Mucosa of rectum (tissue), 2 donors: ENCODE measurements at regions not wholly inside any gene's neighbourhood (a gene's known extent, or its start where the extent isn't known, plus 50 kb on each side); places are given as distances from the start of the nearest gene placed in this dataset.

Source experiments
- H3K27ac ChIP-seq, 2 donors: one replicate each; pipeline ENCODE4 v1.7.0; 2013; ENCODE audit warnings: inconsistent platforms in 2 of 2, low read depth in 2 of 2, low read length in 2 of 2
- H3K27me3 ChIP-seq, 2 donors: one replicate each; pipeline ENCODE4 v1.7.0; 2013; ENCODE audit warnings: low read length in 2 of 2; ENCODE audit not compliant: control insufficient read depth in 2 of 2, insufficient read depth in 2 of 2
- H3K36me3 ChIP-seq, 2 donors: one replicate each; pipeline ENCODE4 v1.7.0; 2013; ENCODE audit warnings: low read length in 2 of 2; ENCODE audit not compliant: control insufficient read depth in 2 of 2, insufficient read depth in 2 of 2
- H3K4me1 ChIP-seq, 2 donors: one replicate each; pipeline ENCODE4 v1.7.0; 2013; ENCODE audit warnings: low read length in 2 of 2, mild to moderate bottlenecking in 1 of 2; ENCODE audit not compliant: control insufficient read depth in 2 of 2, insufficient read depth in 2 of 2
- H3K4me3 ChIP-seq, 2 donors: one replicate each; pipeline ENCODE4 v1.7.0; 2013; ENCODE audit warnings: low read length in 2 of 2
- H3K9ac ChIP-seq, 2 donors: one replicate each; pipeline ENCODE4 v1.7.0; 2013; ENCODE audit warnings: low read length in 2 of 2, low read depth in 1 of 2, mild to moderate bottlenecking in 1 of 2
- H3K9me3 ChIP-seq, 2 donors: one replicate each; pipeline ENCODE4 v1.7.0; 2013; ENCODE audit warnings: low read length in 2 of 2; ENCODE audit not compliant: control insufficient read depth in 2 of 2
- donor health status: healthy.
- donor health status: Normal muscosa, but diverticular disease.

DNA sequence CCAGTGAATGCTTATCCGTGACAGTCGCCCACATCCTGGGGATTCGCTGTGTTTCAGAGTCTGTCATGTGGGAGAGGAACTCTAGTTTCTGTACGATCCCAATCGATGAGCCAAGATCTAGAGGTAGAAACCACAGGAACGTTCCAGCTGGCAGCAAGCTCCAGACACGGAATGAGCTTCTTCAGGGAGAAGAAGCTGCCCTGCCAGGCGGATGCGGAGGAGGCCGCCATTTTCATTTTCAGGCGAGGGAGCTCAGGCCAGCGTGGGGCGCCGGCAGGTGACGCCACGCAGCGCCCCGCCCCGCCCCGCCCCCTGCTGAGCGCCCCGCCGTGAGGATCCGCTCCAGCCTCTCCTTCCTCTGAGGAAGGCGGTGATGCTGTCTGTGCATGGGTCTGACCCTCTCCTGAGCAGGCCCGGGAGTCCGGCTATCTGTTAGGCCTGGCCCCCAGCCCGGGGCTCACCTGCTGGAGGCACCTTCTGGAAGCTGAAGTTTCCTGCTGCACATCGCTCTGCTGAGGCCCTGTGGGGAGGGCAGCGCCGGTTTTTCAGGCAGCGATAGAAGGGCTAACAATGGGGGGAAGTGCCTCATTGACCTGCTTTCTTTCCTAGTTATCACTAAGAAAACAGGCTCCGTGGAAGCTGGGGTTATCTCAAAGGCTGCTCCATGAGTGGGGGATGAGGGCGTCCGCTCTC lies 147.5 kb downstream of the ERMARD start:
- Histone ChIP-seq H3K9ac (no peak overlapping the region), H3K27ac (no peak overlapping the region), H3K4me3 (no peak overlapping the region), H3K36me3 (no peaks in the 10 kb centered on the region), H3K9me3 (no peaks in the 10 kb centered on the region), H3K4me1 (no peaks in the 10 kb centered on the region), H3K27me3 (no peaks in the 10 kb centered on the region)

DNA sequence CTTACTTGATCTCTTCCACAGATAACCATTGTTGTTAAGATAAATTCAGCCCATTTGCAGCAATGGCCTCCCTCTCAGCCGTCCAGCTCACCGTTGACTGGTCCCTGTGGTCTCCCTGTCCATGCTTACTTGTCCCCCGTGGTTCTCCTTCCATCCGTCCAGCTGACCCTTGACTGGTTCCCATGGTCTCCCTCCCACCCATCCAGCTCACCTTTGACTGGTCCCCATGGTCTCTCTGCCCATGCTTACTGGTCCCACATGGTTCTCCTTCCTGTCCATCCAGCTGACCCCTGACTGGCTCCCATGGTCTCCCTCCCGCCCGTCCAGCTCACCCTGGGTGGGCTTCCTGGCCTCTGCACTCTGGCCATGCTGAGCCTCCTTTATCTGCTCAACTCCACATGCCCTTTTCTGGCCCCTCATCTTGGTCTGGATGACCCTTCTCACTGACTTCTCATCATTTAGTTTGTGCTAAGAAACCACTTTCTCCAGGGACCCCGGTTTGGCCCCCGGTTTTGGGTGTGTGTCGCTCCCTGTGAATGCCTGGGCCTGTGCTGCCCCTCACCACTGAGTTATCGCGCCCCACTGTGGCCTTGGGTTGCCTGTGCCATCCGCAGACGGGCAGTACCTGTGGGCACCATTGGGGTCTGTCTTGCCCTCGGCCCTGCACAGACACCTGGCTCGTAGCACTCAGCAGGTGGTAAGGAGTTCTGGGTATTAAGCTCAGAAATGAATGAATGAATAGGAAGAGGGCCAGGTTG lies 146.4 kb downstream of the ERMARD start:
- Histone ChIP-seq H3K27me3 (no peaks in the 10 kb centered on the region), H3K36me3 (no peaks in the 10 kb centered on the region), H3K4me3 (no peak overlapping the region), H3K9ac (no peak overlapping the region), H3K4me1 (no peaks in the 10 kb centered on the region), H3K27ac (no peak overlapping the region), H3K9me3 (no peaks in the 10 kb centered on the region)

GRCh38 chr6:169896826-169897456 lies 145.5 kb downstream of the ERMARD start:
- Histone ChIP-seq H3K36me3 (no peaks in the 10 kb centered on the region), H3K9me3 (no peaks in the 10 kb centered on the region), H3K4me1 (no peaks in the 10 kb centered on the region), H3K27me3 (no peaks in the 10 kb centered on the region), H3K9ac (no peak overlapping the region), H3K27ac (no peak overlapping the region), H3K4me3 (no peak overlapping the region)

DNA sequence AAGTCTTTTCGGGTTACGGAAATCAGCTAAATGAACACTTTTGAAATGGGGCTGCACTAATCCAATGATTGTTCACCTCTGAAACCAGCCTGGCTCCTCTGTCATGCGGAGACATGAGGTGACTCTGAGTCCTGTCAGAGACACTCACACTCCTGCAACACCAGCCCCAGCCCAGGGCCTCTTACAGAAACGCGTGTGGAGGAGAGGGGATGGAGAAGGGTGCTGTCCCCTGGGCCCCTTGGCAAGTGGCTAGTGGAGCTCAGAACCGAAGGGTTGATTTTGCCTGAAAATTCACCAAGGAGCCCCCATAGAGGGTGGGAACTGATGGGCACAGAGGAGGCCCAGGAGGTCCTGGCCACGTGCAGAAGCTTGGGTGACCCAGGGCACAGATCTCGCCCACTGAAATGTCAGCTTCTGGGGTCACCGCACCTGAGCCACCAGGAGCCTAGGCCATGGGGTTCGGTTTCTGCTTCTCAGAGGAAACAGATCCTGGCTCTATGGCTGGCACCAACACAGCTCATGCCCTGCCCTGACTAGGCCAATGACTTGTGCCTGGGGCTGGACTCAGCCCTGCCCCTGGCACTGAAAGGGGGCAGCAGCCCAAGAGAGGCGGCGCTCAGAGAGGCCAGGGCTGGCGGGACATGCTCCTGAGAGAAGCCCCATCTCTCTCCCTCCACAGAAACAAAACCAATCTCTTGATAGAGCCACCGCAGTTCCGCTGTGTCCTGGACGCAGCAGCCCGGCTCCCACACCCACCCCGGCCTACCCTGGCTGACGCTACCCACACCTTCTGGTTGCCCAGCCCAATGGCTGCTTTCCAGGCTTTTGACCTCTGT lies 144.7 kb downstream of the ERMARD start:
- no peaks in the 10 kb centered on the region for H3K36me3 ChIP-seq
- H3K9me3 ChIP-seq = no peaks in the 10 kb centered on the region
- no peak overlapping the region for H3K27ac ChIP-seq
- H3K4me1 ChIP-seq = no peaks in the 10 kb centered on the region
- H3K4me3 ChIP-seq = no peak overlapping the region
- no peaks in the 10 kb centered on the region for H3K27me3 ChIP-seq
- no peak overlapping the region for H3K9ac ChIP-seq

GRCh38 chr6:169895000-169895759 lies 143.8 kb downstream of the ERMARD start:
- Histone ChIP-seq H3K9ac (no peak overlapping the region), H3K36me3 (no peaks in the 10 kb centered on the region), H3K4me3 (no peak overlapping the region), H3K27ac (no peak overlapping the region), H3K4me1 (no peaks in the 10 kb centered on the region), H3K27me3 (no peaks in the 10 kb centered on the region), H3K9me3 (no peaks in the 10 kb centered on the region)

DNA sequence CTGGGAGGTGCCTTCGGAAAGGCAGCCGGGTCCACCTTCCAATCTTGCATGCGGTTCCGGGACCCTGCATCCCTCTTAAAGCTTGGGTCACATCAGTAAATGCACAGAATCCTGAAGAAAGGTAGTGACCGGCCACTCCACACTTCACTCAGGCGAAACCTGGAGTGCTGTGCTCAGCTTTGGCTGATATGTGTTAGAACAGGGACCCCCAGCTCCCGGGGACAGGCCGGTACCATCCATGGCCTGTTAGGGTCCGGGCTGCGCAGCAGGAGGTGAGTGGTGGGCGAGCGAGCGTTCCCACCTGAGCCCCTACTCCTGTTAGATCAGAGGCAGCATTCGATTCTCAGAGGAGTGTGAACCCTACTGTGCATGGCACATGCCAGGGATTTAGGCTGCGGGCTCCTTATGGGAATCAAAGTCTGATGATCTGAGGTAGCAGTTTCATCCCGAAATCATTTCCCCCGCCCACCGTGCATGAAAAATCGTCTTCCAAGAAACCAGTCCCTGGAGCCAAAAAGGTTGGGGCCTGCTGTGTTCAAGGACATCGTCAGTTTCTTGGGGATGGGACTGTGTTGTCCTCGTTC lies 143.0 kb downstream of the ERMARD start:
- Histone ChIP-seq H3K36me3 (no peaks in the 10 kb centered on the region), H3K9me3 (no peaks in the 10 kb centered on the region), H3K27me3 (no peaks in the 10 kb centered on the region), H3K4me3 (no peak overlapping the region), H3K9ac (no peak overlapping the region), H3K4me1 (no peaks in the 10 kb centered on the region), H3K27ac (no peak overlapping the region)

GRCh38 chr6:169893624-169894023 lies 142.2 kb downstream of the ERMARD start:
- H3K27ac ChIP-seq = no peak overlapping the region
- H3K36me3 ChIP-seq = no peaks in the 10 kb centered on the region
- no peak overlapping the region for H3K9ac ChIP-seq
- H3K4me3 ChIP-seq = no peak overlapping the region
- H3K27me3 ChIP-seq = no peaks in the 10 kb centered on the region
- no peaks in the 10 kb centered on the region for H3K4me1 ChIP-seq
- H3K9me3 ChIP-seq = no peaks in the 10 kb centered on the region

DNA sequence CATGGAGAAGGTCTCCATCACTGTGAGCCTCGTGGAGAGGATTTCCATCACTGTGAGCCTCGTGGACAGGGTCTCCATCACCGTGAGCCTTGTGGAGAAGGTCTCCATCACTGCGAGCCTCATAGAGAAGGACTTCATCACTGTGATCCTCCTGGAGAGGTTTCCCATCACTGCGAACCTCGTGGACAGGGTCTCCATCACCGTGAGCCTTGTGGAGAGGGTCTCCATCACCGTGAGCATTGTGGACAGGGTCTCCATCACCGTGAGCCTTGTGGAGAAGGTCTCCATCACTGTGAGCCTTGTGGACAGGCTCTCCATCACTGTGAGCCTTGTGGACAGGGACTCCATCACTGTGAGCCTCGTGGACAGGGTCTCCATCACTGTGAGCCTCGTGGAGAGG lies 140.4 kb downstream of the ERMARD start:
- Histone ChIP-seq H3K4me3 (no peak overlapping the region), H3K36me3 (no peaks in the 10 kb centered on the region), H3K27ac (no peak overlapping the region), H3K27me3 (no peaks in the 10 kb centered on the region), H3K9ac (no peak overlapping the region), H3K9me3 (no peaks in the 10 kb centered on the region), H3K4me1 (no peaks in the 10 kb centered on the region)

DNA sequence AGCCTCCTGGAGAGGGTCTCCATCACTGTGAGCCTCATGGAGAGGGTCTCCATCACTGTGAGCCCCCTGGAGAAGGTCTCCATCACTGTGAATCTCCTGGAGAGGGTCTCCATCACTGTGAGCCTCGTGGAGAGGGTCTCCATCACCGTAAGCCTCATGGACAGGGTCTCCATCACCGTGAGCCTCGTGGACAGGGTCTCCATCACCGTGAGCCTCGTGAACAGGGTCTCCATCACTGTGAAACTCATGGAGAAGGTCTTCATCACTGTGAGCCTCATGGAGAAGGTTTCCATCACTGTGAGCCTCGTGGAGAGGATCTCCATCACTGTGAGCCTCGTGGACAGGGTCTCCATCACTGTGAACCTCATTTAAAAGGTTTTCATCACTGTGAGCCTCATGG lies 140.0 kb downstream of the ERMARD start:
- no peaks in the 10 kb centered on the region for H3K4me1 ChIP-seq
- H3K9me3 ChIP-seq = no peaks in the 10 kb centered on the region
- H3K27me3 ChIP-seq = no peaks in the 10 kb centered on the region
- no peak overlapping the region for H3K27ac ChIP-seq
- H3K36me3 ChIP-seq = no peaks in the 10 kb centered on the region
- no peak overlapping the region for H3K9ac ChIP-seq
- no peak overlapping the region for H3K4me3 ChIP-seq
